SW480 (cell line): ENCODE measurements at regions not wholly inside any gene's neighbourhood (a gene's known extent, or its start where the extent isn't known, plus 50 kb on each side); places are given as distances from the start of the nearest gene placed in this dataset.
"Not testable (repeated sequence)": the region's sequence is repeated elsewhere in the genome, so short reads cannot be mapped to it uniquely, and the experiment has no call there.

Source experiments
- DNase-seq: peaks from one replicate; pipeline ENCODE4 v3.0.0-alpha.2; 2016; ENCODE audit warnings: low spot score

DNA sequence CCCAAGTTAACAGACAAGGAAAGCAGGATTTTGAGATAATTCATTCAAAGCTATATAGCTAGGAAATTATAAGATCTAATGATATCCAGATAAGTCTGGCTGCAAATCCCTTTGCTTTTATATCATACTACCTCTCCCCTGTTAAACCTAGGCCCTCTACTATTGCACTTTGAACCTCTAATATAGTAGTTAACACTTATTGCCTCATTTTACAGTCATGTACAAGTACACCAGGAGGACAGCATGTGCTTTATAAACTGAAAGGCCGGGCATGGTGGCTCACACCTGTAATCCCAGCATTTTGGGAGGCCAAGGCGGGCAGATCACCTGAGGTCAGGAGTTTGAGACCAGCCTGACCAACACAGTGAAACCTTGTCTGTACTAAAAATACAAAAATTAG is 234.4 kb upstream of the EDNRA start:
- not testable (repeated sequence) for DNase-seq

DNA sequence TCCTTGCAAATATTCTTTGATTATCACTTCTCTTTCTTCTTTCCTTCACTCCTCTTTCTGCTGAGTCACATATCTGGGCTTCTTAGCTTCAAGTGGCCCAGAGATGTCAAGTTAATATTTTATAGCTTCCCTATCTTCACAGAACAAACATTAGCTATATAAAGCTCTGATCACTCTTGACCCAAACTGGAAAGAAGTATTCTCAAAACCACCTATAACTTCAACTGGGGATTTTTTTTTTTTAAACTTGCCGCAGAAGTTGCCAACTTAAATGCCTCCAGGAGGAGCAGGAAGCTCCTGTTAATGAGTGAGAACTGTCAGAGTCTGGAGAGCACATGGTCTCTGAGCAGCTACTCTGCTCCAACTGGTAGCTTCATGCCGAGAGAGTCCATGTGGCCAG is 233.3 kb upstream of the EDNRA start:
- no peak for DNase-seq

DNA sequence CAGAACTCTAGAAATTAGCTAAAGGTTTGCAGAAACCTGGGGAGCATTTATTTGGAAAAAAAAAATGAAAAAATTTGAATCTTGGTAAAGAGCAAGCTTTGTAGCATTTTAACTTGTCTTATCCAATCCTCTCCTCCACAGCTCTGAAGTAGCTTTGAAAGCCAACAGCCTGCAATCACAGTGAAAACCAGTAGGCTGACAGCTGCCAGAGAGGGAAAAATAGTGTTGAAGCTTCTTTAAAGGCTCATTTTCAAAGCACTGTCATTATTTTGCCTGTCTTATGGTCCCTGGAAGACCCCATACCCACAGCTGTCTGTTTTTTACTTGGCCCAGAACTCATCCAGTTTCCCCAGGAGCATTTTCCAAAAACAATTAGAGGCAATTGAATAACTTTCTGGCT is 230.8 kb upstream of the EDNRA start:
- DNase-seq, result no peak

DNA sequence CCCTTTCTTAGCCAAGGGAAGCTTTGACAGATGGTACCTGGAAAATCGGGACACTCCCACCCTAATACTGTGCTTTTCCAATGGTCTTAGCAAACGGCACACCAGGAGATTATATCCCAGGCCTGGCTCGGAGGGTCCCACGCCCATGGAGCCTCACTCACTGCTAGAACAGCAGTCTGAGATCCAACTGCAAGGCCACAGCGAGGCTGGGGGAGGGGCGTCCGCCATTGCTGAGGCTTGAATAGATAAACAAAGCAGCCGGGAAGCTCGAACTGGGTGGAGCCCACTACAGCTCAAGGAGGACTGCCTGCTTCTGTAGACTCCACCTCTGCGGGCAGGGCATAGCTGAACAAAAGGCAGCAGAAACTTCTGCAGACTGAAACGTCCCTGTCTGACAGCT is 225.6 kb upstream of the EDNRA start:
- DNase-seq, result not testable (repeated sequence)

DNA sequence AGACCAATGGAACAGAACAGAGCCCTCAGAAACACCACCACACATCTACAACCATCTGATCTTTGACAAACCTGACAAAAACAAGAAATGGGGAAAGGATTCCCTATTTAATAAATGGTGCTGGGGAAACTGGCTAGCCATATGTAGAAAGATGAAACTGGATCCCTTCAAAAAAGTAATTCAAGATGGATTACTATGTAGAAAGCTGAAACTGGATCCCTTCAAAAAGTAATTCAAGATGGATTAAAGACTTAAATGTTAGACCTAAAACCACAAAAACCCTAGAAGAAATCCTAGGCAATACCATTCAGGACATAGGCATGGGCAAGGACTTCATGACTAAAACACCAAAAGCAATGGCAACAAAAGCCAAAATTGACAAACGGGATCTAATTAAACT is 221.6 kb upstream of the EDNRA start:
- DNase-seq, result not testable (repeated sequence)

DNA sequence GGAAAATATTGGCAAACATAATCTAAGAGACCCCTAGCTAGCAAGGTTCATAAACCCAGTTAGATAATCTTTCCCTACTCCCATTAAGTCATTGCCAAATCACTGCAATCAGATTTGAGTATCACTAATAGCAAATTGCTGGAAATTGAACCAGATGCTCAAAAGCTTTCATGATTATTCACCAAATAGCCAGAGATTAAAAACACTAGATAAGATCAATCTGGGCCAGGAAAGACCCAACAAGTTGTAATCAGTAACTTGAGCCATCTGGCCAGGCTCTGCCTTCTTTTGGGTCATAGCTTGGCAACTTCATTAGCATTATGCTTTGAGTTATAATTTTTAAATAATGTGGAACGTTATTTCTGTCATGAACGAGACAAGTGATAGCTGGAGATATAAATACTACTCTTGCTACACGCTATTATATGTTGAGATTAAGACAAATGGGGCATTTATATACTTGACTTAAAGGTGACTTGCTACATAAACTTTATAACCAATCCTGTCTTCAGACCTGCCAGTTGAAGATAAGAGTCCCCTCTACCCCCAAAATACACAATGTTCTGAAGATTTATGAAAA is 196.6 kb upstream of the EDNRA start:
- DNase-seq, result no peak

DNA sequence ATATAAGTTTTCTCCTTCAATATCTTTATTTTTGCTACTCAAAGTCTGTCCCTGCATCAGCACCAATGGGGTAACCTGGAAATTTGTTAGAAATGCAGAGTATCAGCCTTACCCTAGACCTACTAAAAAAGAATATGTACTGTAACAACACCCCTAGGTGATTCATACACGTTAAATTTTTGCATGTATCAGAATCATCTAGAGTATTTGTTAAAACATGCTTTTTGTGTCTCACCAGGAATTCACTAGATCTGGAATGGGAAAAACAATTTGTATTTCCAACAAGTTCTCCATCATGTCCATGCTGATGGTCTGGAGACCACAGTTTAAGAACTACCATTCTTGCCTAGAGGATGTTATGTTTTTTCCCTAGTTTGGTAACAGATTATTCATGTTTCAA is 196.0 kb upstream of the EDNRA start:
- DNase-seq, result no peak

DNA sequence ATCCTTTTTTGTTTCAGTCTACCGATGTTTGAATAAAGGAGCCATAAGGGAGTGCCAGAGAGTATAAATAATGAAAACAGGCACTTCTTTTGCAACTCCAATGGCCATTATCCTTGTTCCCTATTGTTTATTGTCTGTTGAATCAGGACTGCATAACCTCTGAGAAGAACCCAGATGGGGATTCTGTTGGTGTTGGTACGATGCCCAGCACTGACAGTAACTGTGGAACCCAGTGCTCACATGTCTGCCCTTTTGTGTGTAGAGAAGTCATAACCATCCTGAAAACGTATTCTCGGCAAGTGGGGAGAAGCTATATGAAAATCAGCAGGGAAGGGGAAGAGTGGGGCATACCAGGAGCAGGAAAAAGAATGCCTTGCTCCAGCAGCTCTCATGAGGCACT is 195.1 kb upstream of the EDNRA start:
- no peak for DNase-seq

DNA sequence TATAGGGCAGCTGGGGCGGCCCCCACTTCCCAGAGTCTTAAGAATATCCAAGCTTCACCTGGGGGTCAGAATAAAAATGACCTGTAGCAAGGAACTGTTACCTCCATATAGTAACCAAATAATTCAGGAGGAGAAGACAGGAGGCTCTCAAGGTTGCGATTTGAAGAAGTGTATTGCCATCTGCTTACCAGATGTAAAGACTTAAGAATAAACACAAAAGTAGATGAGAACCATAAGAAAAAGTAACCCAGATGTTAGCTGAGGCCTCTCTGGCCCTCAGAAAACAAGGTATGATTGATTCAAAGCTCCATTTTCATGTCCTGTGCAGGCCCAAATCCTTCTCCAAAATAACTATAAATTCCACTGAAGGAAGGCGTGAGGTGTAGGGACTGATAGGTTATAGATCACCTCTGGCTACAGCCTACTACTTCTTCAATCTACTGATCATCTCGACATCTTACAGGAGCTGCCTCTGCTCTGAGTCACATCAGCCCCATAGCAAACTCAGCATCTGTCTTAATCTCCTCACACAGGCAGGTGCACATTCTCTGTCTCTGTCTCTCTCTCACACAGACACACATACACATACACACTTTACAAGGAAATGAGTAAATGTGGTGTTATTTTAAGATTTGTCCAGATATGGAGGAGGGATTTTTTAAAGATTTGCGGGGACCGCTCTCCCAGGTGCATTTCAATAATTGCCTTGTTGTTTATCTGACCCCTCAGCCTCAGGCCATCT is 193.9 kb upstream of the EDNRA start:
- no peak for DNase-seq

DNA sequence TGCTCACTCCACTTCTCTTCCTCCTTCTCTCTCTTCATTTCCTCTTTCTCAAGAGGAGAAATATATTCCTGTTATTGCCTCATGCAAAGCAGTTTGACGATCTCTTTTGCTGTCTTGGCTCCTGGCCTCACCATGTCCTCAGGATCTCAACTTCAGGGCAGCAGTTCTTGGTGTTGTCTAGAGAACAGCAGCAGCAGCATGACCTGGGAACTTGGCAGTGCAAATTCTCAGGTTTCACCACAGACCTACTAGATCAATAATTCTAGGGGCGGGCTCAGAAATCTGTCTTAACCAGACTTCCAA is 193.4 kb upstream of the EDNRA start:
- DNase-seq, result no peak

DNA sequence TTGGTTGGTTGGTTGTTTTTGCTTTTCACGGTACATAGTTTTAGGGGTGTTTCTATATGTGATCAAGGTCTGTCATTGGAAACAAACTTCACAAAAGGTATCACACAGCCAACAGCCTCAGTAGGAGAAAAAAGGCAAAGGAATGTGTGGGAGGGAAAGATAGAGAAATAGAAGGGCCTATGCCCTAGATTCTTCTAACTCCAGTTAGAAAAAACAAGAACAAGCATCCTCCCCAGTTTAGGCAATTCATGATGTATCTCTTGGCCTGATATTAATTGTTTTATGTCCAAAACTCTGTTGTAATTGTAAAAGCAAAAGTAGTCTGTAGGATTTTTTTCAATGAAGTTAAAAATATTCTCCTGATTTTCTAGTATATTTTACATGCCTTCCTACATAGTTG is 192.4 kb upstream of the EDNRA start:
- DNase-seq, result no peak

DNA sequence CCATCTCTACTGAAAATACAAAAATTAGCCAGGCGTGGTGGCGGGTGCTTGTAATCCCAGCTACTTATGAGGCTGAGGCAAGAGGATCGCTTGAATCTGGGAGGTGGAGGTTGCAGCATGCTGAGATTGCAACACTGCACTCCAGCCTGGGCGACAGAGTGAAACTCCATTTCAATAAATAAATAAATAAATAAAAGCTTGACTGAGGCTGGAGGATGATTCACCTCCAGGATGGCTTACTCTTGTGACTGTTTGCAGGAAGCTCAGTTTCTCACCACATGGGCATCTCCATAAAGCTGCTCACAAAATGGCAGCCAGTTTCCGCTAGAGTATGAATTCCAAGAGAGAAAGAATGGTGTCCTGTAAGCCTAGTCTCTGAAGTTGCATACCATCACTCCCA is 191.7 kb upstream of the EDNRA start:
- no peak for DNase-seq

DNA sequence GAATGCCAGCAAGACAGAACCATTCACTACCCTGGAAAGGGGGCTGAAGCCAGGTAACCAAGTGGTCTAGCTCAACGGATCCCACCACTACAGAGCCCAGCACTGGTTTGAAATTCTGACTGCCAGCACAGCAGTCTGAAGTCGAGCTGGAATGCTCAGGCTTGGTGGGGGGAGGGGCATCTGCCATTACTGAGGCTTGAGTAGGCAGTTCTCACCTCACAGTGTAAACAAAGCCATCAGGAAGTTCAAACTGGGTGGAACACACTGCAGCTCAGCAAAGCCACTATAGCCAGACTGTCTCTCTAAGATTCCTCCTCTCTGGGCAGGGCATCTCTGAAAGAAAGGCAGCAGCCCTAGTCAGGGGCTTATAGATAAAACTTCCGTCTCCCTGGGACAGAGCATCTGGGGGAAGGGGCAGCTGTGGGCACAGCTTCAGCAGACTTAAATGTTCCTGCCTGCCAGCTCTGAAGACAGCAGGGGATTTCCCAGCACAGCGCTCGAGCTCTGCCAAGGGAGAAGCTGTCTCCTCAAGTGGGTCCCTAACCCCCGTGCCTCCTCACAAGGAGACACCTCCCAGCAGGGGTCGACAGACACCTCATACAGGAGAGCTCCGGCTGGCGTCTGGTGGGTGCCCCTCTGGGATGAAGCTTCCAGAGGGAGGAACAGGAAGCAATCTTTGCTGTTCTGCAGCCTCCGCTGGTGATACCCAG is 188.1 kb upstream of the EDNRA start:
- DNase-seq, result peak; percentile 1

DNA sequence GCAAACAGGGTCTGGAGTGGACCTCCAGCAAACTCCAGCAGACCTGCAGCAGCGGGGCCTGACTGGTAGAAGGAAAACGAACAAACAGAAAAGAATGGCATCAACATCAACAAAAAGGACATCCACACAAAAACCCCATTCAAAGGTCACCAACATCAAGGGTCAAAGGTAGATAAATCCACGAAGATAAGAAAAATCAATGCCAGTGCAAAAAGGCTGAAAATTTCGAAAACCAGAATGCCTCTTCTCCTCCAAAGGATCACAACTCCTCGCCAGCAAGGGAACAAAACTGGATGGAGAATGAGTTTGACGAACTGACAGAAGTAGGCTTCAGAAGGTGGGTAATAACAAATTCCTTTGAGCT is 187.6 kb upstream of the EDNRA start:
- not testable (repeated sequence) for DNase-seq

DNA sequence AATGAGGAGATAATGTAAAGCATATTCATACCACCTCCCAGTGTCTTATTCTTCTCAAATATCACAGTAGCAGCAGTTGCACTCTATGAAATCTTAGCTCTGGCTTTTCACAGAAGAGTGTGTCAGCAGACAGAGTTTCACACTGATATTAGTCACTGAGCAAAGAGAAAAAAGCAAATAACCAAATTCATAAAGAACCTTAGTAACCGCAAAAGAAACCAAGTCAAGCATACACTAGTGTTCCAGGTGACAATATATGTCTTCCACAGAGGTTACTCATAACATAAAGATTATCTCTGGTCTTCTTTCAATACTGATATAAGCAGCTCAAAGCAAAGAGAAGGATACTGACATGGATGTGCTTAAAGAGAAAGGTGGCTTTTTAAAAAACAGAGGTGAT is 181.7 kb upstream of the EDNRA start:
- no peak for DNase-seq

DNA sequence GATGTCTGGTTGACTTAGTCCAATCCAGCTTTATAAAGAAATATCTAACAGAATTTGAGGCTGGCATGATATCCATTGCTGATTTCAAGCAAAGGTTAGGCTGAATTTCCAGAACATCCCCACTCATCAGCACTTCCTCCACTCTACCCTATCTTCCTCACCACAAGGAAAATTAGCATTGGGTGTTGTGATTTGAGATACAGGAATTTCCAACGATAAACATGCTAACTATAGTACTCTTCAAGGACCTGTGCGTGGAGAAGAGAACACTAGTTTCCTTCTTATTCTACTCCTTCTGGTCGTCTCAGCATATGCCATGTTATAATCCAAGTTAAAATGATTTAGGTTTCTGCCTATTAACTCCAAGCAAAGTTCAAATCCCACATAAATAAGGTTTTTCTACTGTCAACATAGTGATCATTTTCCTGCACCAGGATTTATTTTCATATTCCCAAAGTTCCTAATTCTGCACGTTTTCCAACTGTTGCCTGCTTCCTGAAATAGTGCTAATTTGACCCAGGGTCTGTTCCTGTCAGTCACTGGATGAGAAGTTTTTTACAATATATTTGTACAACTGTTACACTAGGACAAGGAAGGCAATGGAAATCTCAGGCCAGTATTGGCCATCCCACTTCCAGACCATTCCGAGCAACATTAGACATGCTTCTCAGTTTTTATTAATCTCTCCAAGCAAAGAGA is 177.6 kb upstream of the EDNRA start:
- DNase-seq, result no peak

DNA sequence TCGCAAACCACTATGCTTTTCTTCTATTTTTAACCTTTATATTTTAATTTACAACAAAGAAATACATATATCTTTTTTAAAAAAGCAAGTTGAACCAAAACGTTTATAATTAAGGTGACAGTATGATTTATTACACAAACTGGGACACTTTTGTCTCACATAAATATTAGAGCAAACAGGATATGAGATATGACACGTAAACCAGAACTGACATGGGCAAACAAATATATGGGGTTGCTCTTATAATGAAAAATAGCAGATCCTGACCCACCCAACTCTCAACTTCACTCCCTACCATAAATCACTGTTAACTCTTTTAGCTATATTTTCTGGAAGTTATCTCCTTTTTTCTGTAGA is 177.0 kb upstream of the EDNRA start:
- no peak for DNase-seq

DNA sequence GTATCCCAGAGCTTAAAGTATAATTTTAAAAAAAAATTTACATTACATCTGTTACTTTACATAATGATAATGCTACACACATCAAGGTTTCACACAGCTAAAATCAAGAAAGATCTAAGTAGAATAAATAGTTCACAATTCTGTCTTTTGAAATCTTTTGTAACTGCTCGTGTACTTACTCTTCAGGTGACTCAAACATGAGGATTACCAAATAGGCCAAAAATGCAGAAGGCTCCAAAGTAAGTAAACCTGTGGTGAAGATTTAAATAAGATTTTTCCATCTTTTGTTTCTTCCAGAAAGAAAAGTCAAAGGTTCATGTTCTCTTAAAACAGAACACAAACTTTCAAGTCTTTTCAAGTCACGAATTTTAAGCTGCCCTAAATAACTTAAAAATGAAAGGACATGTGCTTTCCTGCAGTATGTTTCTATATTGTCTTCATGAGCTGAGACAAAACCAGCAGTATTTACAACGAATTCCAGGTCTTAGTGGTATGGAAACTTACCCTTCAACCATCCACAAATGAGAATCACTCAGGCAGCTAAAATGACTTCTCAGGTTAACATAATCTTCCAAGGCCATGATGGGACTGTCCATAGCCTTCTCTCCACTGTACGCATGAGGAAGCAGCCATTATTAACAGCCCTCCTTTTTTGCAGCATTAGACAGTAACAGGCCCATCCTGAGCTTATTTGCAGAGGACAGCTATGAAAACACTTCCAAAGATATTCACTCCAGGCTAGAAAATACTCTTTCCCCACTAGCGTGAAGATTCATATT is 172.8 kb upstream of the EDNRA start:
- no peak for DNase-seq

DNA sequence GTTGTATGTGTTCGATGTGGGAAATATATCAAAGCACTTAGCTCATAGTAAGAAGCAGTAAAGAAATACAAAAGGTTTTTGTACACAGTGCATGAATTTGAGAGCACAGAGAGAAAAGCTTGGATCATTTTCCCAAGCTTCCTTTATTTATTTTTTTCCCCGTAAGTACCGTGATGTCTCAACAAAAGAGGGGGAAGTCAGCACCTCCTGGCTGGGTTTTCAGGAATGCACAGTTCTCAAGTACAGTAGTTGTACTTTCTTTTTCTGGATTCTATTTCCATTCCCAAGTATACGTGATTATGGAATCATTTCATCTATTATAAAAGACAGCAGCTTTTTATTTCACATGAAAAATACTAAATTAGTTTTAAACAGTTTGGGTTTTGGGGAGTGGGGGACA is 171.5 kb upstream of the EDNRA start:
- DNase-seq, result no peak

DNA sequence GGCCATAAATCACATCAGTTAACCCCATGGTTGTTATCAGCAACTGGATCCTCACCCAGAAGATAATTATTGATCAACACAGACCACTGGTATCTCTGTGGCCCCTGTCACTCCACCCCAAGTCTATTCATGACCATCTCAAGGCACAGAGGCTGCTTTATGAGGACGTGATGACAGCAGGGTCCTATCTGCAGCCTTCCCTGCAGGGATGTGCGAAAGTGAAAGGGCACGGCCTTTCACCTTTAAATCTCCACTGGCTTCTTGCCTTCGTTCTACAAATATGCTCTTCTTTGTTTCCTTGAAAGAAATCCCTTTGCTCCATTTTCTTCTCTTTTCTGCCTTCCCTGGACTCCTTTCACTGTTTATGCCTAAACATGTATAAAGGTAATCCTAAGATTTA is 170.6 kb upstream of the EDNRA start:
- DNase-seq, result no peak

DNA sequence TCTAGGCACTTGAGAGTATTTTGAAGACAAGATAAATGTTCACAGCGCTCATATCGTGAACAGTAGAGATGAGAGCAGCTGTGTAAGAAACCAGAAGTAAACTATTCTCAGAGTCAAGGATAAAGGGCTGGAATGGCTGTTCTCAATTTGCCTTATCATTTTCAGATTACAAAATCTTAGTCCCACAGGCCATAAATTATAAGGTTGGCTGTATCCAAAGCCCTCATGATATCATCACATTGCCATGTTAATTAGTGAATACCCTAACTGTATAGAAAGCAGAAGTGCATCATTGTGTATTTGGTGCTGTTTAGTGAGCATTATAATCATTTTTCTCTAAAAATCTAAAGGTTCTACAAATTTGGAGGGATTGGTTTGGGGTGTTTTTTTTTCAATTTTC is 168.9 kb upstream of the EDNRA start:
- DNase-seq, result no peak

DNA sequence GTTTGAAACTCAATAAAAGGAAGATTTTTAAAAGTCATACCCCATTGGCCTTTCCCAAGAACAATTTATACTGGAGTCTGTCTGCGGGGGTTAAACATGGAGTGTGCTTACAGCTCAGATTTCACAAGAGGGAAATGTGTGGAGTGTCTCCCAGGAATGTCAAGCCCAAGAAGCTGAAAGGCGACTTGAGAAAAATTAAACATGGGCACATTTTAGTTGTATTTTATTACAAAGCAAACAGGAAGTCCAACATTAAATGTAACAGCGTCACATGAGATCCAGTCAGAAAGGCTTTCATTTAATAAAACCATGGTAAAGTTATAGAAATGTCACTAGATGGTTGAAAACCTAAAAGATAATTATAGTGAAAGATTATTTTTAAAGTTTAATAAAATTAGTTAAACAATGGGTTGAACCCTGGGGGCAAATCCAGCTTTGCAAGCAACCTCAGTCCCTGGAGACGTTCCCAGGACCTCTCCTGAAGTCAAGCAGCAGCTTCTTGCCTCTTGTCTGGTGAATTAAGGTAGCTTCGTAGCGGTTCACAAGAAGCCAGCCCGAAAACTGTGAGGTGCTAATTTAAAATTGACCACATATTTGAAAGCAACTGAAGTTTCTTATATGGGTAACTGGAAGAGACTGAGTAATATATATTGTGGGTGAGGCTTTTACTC is 168.4 kb upstream of the EDNRA start:
- no peak for DNase-seq
